Panc1 (cell line): ENCODE measurements at regions not wholly inside any gene's neighbourhood (a gene's known extent, or its start where the extent isn't known, plus 50 kb on each side); places are given as distances from the start of the nearest gene placed in this dataset.

Source experiments
- TF ChIP-seq, protein P1 (sequence below): fragments of 450-650 bp; IDR thresholded peaks from 2 replicates; pipeline ENCODE4 v1.5.1; 2017; ENCODE audit warnings: mild to moderate bottlenecking
- TF ChIP-seq, protein P2 (sequence below), 2 experiments: IDR thresholded peaks; 2 replicates each; pipeline ENCODE4 v1.6.1; 2011 to 2012; ENCODE audit warnings: low read depth in 2 of 2, control low read depth in 1 of 2, low read length in 1 of 2, mild to moderate bottlenecking in 1 of 2, moderate library complexity in 1 of 2; ENCODE audit not compliant: insufficient read depth in 1 of 2

DNA sequence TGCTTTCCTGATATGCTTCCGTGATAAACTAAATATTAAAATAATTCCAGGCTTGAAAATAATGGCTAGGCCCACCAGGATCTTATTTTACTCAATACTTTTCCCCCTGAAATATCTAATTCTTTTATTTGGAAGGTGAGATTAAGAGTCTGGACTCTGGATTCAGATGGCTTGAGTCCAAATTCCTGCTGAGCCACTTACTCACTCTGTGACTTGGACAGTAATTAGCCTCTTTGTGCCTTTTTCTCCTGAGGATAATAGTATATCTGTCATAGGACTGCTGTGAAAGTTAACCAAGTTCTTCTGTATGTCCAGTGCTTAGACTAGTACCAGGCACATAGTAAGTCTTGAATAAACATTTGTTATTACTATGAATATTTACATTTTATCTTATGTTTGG, 127.3 kb upstream of the ERBB4 start:
- TF ChIP-seq, protein P1, sequence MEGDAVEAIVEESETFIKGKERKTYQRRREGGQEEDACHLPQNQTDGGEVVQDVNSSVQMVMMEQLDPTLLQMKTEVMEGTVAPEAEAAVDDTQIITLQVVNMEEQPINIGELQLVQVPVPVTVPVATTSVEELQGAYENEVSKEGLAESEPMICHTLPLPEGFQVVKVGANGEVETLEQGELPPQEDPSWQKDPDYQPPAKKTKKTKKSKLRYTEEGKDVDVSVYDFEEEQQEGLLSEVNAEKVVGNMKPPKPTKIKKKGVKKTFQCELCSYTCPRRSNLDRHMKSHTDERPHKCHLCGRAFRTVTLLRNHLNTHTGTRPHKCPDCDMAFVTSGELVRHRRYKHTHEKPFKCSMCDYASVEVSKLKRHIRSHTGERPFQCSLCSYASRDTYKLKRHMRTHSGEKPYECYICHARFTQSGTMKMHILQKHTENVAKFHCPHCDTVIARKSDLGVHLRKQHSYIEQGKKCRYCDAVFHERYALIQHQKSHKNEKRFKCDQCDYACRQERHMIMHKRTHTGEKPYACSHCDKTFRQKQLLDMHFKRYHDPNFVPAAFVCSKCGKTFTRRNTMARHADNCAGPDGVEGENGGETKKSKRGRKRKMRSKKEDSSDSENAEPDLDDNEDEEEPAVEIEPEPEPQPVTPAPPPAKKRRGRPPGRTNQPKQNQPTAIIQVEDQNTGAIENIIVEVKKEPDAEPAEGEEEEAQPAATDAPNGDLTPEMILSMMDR: no peak
- TF ChIP-seq, protein P2, sequence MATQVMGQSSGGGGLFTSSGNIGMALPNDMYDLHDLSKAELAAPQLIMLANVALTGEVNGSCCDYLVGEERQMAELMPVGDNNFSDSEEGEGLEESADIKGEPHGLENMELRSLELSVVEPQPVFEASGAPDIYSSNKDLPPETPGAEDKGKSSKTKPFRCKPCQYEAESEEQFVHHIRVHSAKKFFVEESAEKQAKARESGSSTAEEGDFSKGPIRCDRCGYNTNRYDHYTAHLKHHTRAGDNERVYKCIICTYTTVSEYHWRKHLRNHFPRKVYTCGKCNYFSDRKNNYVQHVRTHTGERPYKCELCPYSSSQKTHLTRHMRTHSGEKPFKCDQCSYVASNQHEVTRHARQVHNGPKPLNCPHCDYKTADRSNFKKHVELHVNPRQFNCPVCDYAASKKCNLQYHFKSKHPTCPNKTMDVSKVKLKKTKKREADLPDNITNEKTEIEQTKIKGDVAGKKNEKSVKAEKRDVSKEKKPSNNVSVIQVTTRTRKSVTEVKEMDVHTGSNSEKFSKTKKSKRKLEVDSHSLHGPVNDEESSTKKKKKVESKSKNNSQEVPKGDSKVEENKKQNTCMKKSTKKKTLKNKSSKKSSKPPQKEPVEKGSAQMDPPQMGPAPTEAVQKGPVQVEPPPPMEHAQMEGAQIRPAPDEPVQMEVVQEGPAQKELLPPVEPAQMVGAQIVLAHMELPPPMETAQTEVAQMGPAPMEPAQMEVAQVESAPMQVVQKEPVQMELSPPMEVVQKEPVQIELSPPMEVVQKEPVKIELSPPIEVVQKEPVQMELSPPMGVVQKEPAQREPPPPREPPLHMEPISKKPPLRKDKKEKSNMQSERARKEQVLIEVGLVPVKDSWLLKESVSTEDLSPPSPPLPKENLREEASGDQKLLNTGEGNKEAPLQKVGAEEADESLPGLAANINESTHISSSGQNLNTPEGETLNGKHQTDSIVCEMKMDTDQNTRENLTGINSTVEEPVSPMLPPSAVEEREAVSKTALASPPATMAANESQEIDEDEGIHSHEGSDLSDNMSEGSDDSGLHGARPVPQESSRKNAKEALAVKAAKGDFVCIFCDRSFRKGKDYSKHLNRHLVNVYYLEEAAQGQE (IDR thresholded peaks at IDR 0.05; ENCODE audit: insufficient read depth in 1 of 2, low read depth in 2 of 2, low read length in 1 of 2): no peak
